HG02852 (cell line): ENCODE measurements at regions not wholly inside any gene's neighbourhood (a gene's known extent, or its start where the extent isn't known, plus 50 kb on each side); places are given as distances from the start of the nearest gene placed in this dataset.
"Not testable (repeated sequence)": the region's sequence is repeated elsewhere in the genome, so short reads cannot be mapped to it uniquely, and the experiment has no call there.

ENCODE experiments used
- ATAC-seq: cut with Tn5 transposase; IDR thresholded peaks from one replicate; pipeline ENCODE4 v1.9.1; 2021; ENCODE audit warnings: mild to moderate bottlenecking, moderate library complexity; ENCODE audit not compliant: unreplicated experiment

DNA sequence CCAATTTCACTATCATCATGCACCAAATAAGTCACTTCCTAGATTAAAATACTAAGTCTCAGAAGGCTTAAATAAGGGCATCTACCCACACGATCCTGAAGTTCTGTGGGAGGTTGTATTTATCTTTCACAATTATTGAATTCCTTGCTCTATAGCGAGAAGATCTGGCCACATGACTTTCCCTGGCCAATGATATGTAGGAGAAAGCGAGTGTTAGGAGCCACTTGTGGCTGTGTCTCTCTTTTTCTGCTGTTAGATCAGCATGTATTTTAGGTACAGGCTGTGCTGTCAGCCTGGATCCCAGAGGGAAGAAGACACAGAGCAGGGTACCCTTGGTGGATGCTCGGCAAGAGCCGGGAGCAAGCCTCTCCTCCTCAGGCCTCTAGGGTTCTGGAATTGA is 131.3 kb upstream of the DPP6 start:
- no peak for ATAC-seq

DNA sequence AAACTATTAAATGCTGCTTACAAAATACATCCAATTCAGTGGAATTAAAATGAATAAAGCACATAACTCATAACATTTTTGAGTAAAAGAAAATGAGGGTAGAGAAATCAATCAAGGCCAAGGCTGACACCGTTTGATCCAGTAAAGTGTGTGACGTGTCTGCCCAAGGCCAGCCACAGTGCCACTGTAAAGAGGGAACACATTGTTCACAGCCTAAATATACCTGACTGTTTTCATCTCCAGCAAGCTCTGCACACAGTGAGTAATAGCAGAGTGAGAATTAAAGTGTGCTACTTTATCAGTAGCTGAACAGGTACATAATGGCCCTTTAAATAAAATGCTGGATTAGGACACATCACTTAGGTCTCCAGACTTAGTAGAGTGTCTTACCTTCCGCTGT is 130.8 kb upstream of the DPP6 start:
- ATAC-seq, result no peak

GRCh38 chr7:153930696-153931095 is 121.5 kb upstream of the DPP6 start:
- ATAC-seq, result no peak

DNA sequence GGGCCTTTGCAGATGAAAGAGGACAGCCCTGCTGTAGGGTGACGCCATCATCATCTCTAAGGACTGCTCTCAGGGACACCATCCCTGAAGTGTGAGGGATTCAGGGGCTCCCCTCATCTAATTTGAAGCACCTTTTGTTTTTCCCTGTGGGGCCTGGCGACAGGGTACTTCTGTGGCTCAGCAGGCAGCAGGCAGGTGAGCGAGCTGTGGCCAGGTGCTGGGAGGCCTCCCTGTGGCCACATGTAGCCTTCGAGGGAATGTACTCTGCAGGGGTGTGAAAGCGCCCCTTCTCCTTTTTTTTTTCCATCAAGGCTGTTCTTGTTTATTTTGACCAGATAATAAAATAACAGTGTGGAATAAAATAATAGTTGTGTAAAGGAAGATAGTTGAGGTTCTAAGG is 118.2 kb upstream of the DPP6 start:
- ATAC-seq, result no peak

DNA sequence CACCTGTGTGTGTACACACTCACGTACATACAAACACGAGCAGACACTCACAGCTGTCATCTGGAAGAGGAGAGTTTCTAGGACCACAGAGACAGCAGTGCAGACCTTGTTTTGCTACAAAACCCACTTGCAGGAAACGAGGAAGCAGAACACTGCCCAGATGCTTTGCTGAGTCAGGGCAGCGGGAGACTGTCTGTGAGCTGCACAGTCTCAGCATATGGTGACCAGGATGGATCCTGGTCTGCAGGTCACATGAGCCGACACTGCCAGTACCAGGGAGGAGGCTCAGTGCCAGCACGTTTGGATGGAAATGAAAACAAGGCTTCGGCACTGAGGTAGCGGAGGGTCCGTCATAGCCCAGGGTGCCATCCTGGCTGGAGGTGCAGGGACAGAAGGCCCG is 117.6 kb upstream of the DPP6 start:
- ATAC-seq, result no peak

GRCh38 chr7:153935095-153935494 is 117.1 kb upstream of the DPP6 start:
- ATAC-seq, result no peak

- ATAC-seq, result no peak
Observed at GRCh38 chr7:153938451-153938850, 113.7 kb upstream of the DPP6 start.

DNA sequence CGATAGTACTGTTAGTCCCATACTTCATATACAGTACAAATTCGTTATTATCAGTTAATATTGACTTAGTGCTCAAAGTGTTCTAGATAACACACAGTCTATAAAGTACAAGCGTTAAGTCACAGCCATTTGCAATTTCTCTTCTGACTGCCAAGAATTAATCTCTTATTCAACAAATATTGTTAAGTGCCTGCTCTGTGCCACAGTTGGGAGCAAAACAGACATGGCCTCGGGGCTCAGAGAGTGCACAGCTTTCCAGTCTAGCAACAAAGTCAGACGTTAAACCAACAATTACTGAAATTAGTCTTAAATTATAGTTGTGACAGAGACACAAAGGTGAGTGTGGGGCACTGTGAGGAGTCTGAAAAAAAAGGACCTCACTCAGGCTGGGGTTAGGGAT is 113.0 kb upstream of the DPP6 start:
- no peak for ATAC-seq

DNA sequence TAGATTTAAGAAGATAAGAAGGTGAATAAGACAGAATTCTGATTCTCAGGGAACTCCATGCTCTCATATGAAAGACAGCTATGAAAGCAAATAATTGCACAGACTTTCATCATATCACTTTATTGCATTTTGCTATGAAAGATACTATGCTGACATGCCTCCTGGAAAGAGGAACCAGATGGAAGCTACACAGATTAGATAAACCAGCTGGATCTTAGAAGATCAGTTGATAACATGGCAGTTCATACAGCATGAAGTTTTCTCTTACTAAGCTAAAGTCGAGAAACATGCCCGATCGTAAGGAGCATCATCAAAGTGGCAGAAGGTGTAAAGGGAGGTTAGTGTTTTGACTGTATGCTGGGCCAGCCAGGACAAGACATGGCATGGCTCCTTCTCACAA is 112.5 kb upstream of the DPP6 start:
- no peak for ATAC-seq

GRCh38 chr7:153941061-153941460 is 111.1 kb upstream of the DPP6 start:
- ATAC-seq, result no peak

DNA sequence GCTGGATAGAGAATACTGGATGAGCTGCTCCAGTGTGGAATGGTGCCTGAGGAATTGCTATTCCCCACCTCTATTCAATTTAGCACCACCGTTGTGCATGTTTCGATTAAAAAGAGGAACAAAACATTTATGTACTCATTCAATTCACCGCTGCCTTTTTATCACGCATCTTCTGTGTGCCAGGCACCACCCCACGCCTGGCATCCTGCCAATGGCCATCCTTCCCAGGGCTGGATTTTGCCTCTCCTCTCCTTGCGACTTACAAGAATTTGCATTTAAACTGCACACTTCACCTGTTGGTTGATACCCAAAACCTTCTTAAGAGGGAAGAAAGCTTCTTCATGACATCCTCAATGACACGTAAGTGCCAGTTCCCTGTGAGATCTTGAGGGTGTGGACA is 110.2 kb upstream of the DPP6 start:
- ATAC-seq, result no peak

DNA sequence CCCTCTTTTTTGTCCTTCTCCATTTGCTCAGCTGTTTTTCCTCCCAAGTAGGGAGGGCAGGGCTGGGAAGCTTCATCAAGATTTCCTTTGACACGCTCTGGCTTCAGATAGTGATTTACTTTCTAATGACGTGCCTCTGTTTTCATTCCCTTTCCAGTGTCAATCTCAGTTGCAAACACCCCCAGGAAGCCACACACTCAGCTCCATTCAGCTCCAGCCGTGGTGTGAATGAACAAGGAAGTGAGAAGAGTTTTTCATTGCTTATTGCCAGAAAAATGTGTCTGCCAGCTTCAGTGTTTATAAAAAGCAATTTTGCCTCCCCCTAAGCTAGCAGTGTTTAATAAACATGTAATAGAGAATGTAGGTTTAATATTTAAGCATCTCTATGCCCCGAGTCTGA is 108.7 kb upstream of the DPP6 start:
- no peak for ATAC-seq

DNA sequence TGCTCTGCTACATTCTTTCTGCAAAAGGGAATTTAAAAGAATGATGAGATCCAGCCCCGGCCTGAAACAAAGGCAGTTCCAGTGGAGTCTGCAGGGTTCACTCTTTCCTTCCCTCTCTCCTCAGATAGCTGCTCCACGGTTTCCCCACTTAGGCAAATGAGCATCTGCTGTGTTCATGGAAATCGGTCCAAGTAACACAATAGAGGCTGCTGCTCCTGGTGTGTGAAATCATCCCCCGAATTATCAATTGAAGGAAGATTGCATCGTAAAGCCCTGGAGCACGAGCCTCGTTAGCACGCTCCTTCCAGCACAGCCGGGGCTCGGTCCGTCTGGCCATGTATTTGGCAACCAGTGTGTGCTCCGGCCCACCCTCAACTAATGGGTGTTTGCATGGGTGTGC is 108.3 kb upstream of the DPP6 start:
- no peak for ATAC-seq

- no peak for ATAC-seq
Observed at GRCh38 chr7:153948060-153948459, 104.1 kb upstream of the DPP6 start.

DNA sequence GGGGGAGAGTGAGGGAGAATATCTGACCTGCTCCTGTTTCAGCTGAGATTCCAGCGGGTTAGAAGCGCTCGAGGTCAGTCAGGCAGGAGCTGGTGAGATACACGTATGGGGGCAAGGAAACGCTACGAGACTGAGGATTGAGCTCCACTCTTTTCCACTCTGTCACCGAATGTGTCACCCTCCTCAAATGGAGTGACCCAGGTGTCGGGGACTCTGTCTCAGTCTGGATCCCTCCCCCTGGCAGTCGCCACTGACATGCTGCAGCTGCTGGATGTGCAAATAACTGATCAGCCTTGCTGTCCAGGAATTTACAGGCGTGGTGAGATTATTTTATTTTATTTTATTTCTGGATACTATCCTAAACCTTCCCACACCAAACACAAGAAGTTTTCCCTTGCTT is 100.9 kb upstream of the DPP6 start:
- ATAC-seq, result no peak

DNA sequence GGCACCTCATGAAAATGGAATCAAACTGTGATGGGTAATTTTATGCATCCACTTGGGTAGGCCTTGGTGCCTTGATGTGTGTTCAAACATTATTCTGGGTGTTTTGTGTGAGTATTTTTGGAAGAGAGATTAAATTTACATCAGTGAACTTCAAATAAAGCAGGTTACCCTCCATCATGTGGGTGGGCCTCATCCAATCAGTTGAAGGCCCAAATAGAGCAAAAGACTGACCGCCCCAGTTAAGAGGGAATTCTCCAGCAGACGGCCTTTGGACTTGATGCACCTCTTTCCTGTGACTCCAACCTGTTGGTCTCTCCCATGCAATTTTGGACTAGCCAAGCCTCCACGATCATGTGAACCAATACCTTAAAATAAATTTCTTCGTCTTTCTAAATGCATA is 97.7 kb upstream of the DPP6 start:
- ATAC-seq, result no peak

DNA sequence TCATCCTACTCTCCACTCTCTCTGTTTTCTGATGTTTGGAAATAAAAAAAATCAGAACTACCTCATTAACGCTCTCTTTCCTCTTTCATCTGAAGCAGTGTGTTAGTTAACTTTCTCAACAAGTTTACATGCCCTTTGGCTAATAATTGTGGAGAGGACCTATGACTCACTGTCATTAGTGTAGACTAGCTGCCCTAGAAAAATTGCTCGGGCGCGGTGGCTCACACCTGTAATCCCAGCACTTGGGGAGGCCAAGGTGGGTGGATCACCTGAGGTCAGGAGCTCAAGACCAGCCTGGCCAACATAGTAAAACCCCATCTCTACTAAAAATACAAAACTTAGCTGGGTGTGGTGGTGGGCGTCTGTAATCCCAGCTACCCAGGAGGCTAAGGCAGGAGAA is 94.5 kb upstream of the DPP6 start:
- ATAC-seq, result not testable (repeated sequence)

- not testable (repeated sequence) for ATAC-seq
Observed at GRCh38 chr7:153958381-153958780, 93.8 kb upstream of the DPP6 start.

GRCh38 chr7:153958789-153959188 is 93.4 kb upstream of the DPP6 start:
- ATAC-seq, result not testable (repeated sequence)

GRCh38 chr7:153964481-153965112 is 87.6 kb upstream of the DPP6 start:
- not testable (repeated sequence) for ATAC-seq

DNA sequence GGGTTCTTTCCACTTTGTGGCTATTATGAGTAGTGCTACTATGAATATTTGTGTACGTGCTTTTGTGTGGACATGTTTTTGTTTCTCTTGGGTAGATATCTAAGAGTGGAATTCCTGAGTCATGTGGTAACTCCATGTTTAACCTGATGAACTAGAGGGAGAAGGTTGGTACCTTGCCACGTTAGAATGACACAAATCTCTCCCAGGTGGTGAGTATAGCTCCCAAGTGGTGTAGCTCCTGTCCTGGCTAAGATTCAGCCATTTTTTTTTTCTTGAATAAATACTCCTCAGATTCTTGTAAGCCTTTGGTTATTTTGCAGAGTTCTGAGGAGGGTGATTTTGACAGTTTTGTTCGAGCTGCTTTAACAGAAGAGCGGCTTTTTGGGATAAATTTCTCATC is 83.2 kb upstream of the DPP6 start:
- not testable (repeated sequence) for ATAC-seq

GRCh38 chr7:153974603-153975002 is 77.6 kb upstream of the DPP6 start:
- ATAC-seq, result not testable (repeated sequence)

GRCh38 chr7:153976745-153977144 is 75.5 kb upstream of the DPP6 start:
- ATAC-seq, result not testable (repeated sequence)
